ENCODE measurements at regions not wholly inside any gene's neighbourhood (a gene's known extent, or its start where the extent isn't known, plus 50 kb on each side); places are given as distances from the start of the nearest gene placed in this dataset.

DNA sequence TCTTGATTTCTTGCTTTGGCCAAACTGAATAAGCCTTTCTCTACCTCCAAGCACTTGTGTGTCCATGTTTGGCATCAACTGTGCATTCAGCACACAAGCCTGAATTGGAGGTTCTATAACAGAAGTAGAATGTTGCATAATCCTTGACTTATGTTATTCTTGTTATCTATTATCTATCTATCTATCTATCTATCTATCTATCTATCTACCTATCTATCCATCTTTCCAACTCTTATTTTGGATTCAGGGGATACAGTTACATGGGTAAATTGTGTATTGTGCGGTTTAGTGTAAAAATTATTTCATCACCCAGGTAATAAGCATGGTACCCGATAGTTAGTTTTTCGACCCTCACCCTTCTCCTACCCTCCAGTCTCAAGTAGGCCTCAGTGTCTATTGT is 319.6 kb downstream of the PTH2R start:
- TF ChIP-seq NFRKB (IDR thresholded peaks at IDR 0.05) (no peak), TARDBP (IDR thresholded peaks at IDR 0.05) (no peak), FOXA1 (IDR thresholded peaks at IDR 0.05) (no peak), ELF4 (IDR thresholded peaks at IDR 0.05) (no peak), CTBP1 (IDR thresholded peaks at IDR 0.05; ENCODE audit: borderline replicate concordance) (no peak), L3MBTL2 (conservative IDR thresholded peaks at IDR 0.05) (no peak), ARNT (IDR thresholded peaks at IDR 0.05) (no peak), FOXM1 (IDR thresholded peaks at IDR 0.05; ENCODE audit: borderline replicate concordance) (no peak), SP1 (IDR thresholded peaks at IDR 0.05) (no peak), ZNF384 (IDR thresholded peaks at IDR 0.05) (no peak)
